ENCODE measurements at regions not wholly inside any gene's neighbourhood (a gene's known extent, or its start where the extent isn't known, plus 50 kb on each side); places are given as distances from the start of the nearest gene placed in this dataset.
A peak's percentile ranks its signal among the peaks of the same experiment; 100 is the strongest.

DNA sequence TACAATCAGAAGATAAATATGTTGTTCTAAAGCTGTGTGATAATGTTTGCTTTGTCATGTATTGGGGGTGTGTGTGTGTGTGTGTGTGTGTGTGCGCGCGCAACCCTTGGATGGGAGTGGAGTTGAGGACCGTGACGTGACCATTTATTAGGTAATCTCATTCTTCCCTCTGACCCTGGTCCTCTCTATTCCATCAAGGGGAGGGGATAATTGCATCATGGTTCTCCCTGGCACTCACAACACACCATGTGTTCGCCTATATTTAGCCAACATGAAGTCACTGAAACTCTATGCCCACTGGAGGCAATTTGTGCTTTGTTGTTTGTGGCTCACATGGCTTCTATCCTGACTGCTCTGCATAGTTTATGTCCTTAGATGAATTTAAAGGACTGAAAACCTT is 79.8 kb upstream of the LRPPRC start:
- no peak for TF ChIP-seq ZFX (IDR thresholded peaks at IDR 0.05)
- TF ChIP-seq, protein P1, sequence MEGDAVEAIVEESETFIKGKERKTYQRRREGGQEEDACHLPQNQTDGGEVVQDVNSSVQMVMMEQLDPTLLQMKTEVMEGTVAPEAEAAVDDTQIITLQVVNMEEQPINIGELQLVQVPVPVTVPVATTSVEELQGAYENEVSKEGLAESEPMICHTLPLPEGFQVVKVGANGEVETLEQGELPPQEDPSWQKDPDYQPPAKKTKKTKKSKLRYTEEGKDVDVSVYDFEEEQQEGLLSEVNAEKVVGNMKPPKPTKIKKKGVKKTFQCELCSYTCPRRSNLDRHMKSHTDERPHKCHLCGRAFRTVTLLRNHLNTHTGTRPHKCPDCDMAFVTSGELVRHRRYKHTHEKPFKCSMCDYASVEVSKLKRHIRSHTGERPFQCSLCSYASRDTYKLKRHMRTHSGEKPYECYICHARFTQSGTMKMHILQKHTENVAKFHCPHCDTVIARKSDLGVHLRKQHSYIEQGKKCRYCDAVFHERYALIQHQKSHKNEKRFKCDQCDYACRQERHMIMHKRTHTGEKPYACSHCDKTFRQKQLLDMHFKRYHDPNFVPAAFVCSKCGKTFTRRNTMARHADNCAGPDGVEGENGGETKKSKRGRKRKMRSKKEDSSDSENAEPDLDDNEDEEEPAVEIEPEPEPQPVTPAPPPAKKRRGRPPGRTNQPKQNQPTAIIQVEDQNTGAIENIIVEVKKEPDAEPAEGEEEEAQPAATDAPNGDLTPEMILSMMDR (conservative IDR thresholded peaks at IDR 0.05), result no peak
- H3K27ac ChIP-seq, result no peak overlapping the region

DNA sequence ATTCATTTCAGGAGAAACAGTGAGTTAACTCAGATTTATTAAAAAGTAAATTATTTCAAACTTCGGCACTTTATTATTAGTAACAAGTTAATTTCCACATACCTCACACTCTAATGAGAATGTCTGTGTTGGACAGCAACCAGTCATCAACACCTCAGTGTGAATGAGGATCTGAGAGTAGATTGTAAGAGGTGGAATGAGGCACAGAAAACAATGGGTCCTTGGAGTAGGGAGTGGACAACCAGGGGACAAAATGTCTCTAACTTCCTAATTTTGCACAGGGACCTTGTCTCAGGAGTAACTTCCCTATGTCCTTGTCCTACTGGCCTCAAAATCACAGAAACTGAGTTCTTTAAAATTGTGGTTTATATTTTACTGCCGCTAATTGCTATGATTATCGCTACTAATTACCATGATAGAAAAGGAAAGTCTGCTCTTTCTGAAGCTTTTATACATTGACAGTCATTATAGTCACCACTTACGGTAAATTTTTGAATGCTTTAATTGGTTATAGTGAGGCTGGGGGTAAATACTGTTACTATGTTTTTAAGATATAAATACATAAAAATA is 82.2 kb upstream of the LRPPRC start:
- TF ChIP-seq ZFX (IDR thresholded peaks at IDR 0.05), result no peak
- TF ChIP-seq, protein P1 (conservative IDR thresholded peaks at IDR 0.05), result no peak
- H3K27ac ChIP-seq, result no peak overlapping the region

DNA sequence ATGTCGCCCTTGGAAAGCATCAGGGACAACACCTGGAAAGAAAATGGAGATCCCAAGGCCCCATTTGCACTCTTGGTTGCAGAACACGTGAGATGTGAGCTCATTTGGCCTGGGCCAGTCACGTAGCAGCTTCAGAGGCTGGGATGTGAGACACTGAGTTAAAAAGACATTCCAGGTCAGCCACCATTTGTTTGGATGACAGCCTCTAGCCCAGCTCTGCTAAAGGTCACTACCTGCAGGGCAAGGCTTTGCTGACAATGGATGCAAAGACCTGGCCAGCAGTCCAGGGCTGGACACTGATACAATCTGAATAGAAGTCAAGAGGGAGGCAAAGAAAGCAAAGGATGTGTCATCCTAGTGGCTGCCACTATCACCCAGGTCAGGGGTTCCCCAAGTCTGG is 83.9 kb upstream of the LRPPRC start:
- TF ChIP-seq, protein P1 (conservative IDR thresholded peaks at IDR 0.05), result no peak
- no peak for TF ChIP-seq ZFX (IDR thresholded peaks at IDR 0.05)
- no peak overlapping the region for H3K27ac ChIP-seq

DNA sequence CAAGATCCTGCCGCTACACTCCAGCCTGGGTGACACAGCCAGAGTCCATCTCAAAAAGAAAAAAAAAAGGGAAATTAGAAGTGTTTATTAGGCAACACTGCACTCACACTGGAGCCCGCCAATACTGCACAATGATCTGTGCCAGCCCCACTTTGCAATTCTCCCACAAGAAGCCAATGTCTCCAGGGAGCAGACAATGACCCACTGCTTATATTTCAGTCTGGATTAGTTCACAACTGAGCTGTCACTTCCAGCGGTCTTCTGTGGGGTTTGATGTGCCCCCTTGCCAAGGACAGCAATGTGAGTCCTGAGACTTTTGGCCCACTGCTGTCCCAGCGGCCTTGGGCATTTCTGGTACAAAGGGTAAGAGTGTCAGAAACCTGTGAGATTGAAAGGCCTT is 85.6 kb upstream of the PPM1B start:
- H3K27ac ChIP-seq, result no peak overlapping the region
- no peak for TF ChIP-seq ZFX (IDR thresholded peaks at IDR 0.05)
- TF ChIP-seq, protein P1 (conservative IDR thresholded peaks at IDR 0.05), result no peak

DNA sequence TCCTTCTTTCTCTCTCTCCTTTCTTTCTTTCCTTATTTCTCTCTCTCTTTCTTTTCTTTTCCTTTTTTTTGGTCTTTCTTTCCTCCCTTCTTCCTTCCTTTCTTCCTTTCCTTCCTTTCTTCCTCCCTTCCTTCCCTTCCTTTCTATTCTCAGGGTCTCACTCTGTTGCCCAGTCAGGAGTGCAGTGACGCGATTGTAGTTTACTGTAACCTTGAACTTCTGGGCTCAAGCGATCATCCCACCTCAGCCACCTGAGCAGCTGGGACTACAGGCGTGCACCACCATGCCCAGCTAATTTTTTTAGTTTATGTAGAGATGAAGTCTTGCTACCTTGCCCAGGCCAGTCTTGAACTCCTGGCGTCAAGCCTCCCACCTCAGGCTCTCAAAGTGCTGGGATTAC is 83.8 kb upstream of the PPM1B start:
- H3K27ac ChIP-seq, result no peak overlapping the region
- no peak for TF ChIP-seq ZFX (IDR thresholded peaks at IDR 0.05)
- TF ChIP-seq, protein P1 (conservative IDR thresholded peaks at IDR 0.05), result no peak

DNA sequence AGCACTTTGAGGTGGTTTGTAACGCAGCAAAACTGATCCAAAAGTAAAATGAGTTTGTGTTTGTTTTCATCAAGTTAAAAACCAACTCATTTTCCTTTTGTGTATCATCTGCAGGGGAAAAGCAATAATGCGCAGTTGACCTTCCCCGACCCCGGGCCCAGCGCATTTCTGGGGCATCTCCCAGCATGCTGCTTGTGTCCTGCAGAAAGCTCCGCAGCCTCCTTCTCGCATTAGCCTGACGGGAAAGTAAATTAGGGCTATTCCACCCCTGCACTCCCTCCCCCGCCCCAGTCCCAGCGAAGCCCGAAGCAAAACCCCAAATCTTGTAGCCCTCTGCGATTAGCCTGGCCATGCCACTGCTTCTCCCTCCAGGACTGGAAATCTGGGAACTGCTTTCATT is 82.0 kb upstream of the PPM1B start:
- no peak for TF ChIP-seq ZFX (IDR thresholded peaks at IDR 0.05)
- TF ChIP-seq, protein P1 (conservative IDR thresholded peaks at IDR 0.05), result no peak
- no peak overlapping the region for H3K27ac ChIP-seq

DNA sequence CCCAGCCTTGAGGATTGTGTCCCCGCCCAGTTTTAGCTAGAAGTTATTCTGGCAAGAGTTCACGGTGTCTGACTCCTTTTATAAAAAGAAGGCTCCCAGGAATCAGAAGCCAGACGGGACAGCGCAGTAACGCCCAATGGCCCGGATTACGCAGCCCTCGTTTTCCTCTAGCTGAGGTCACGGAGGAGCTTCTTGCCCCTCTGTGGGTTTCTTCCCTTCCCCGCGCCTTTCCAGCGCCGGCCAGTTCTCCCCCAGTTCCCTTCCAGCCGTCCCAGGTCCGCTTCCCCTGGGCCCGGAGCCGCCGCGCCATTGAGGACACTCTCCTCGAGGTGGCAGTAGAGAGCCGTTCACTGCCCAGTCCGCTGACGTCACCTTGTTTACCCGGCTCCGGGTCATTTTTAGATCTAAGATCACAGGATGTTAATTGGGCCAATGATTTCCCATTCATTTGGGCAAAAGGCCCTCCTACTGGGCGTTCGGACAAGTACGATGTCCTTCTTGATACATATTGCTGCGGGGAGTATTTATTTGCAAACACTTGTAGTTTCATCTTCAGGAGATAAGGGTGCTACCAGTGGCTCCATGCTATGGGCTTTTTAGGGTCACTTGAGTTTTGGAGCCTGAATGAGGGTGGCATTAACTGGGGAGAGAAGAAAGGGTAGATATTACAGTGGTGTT is 81.5 kb upstream of the PPM1B start:
- H3K27ac ChIP-seq, result no peak overlapping the region

More for the DNA sequence above, 81.5 kb upstream of the PPM1B start:
- TF ChIP-seq, protein P1 (conservative IDR thresholded peaks at IDR 0.05), result peak; percentile 88
- TF ChIP-seq ZFX (IDR thresholded peaks at IDR 0.05), result no peak

All from C4-2B (cell line).